SKM-1 (cell line): ENCODE measurements at regions not wholly inside any gene's neighbourhood (a gene's known extent, or its start where the extent isn't known, plus 50 kb on each side); places are given as distances from the start of the nearest gene placed in this dataset.

Source experiments
- DNase-seq: peaks from one replicate; lab custom pipeline; 2025; ENCODE audit not compliant: unreplicated experiment; lab: John Stamatoyannopoulos, UW

- no peak for DNase-seq
These were observed 634.2 kb upstream of the SETBP1 start for GRCh38 chr18:44046376-44046975.

- no peak for DNase-seq
These were observed 633.1 kb upstream of the SETBP1 start for GRCh38 chr18:44047585-44047984.

DNA sequence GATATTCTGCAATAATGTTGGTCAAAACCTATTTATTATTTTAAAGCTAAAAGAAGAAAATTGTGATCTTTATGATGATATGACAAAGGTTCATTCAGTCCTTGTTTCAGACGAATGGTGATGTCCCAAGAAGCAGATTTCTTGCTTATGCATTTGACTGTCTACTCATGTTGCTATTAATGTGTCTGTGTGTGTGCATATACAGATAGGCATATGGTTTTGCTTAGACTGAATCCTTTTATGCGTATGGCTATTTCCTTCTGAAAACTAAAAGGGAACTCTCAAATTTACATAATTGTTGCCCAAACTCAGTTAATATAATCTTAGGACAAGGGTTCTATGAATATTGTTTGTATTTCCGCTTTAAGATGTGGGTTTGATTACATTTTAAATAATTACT lies 632.3 kb upstream of the SETBP1 start:
- DNase-seq: no peak

- DNase-seq: no peak
These were observed 631.8 kb upstream of the SETBP1 start for GRCh38 chr18:44048846-44049245.

DNA sequence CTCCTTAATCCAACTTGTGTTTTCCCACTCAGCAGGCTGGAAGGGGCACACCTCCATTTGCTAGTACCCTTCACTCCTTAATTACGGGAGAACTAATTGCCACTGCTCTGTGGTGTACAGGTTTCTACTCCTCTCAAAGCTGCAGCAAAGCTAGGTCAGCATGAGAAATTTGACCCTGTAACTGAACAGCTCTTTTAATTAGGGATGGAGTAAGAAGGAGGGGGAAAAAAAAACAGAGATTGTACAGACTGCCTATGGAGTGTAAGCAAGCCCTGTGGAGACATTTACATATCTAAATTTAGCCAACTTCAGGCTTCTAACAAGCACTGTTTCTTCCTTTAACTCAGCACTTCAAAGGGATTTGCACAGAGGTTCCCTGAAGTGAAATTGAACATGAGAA lies 629.7 kb upstream of the SETBP1 start:
- DNase-seq: no peak

- DNase-seq: no peak
These were observed 626.2 kb upstream of the SETBP1 start for GRCh38 chr18:44054514-44054913.

GRCh38 chr18:44060197-44060596 lies 620.5 kb upstream of the SETBP1 start:
- no peak for DNase-seq

- DNase-seq: no peak
These were observed 619.2 kb upstream of the SETBP1 start for GRCh38 chr18:44061438-44061837.

GRCh38 chr18:44062345-44062744 lies 618.3 kb upstream of the SETBP1 start:
- no peak for DNase-seq

- DNase-seq: no peak
These were observed 615.5 kb upstream of the SETBP1 start for GRCh38 chr18:44065206-44065605.

GRCh38 chr18:44066541-44066940 lies 614.1 kb upstream of the SETBP1 start:
- DNase-seq: no peak

DNA sequence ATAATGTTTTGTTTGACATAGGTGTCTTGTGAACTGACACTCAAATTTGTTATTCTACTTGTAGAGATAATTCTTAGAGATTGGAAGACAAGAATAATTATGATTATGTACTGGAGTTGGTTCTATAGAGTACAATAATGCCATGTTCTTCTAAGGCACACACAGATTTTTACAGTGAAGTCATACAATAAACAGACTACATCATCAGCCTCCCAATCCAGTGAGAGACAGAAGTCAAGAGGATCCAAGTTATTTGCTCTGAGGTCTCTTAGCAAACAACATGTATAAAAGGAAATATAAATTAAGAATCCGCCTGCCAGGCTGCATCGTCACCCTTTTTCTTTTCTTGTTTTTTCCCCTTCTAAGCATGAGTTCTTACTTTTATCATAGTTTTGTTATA lies 613.5 kb upstream of the SETBP1 start:
- no peak for DNase-seq

- no peak for DNase-seq
These were observed 605.6 kb upstream of the SETBP1 start for GRCh38 chr18:44075038-44075437.

GRCh38 chr18:44079606-44080005 lies 601.1 kb upstream of the SETBP1 start:
- DNase-seq: no peak

GRCh38 chr18:44080054-44080453 lies 600.6 kb upstream of the SETBP1 start:
- no peak for DNase-seq

- DNase-seq: no peak
These were observed 591.0 kb upstream of the SETBP1 start for GRCh38 chr18:44089732-44090131.

DNA sequence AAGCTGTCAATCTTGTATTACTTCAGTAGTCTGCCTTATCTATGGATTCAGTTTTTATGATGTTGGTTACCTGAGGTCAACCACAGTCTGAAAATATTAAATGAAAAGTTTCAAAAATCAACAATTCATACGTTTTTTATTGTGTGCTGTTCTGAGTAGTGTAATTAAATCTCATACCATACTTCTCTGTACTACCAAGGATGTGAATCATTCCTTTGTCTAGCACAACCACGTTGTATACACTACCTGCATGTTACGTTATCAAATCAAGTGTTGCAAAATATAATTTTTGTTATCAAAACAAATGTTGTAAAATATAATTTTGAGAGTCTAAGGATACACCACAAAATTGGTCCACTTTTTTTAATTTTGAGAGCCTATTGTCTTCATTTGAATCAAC lies 590.2 kb upstream of the SETBP1 start:
- DNase-seq: no peak

DNA sequence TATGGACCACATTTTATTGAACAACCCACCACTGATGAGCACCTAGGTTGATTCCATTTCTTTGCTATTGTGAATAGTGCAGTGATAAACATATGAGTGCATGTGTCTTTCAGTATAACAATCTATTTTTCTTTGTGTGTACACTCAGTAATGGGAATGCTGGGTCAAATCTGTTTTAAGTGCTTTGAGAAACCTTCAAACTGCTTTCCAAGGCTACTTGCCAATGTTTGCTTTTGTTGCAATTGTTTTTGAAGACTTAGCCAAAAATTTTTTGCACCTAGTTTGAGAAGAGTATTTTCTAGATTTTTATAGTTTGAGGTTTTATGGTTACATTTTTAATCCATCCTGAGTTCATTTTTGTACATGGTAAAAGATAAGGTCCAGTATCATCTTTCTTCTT lies 587.4 kb upstream of the SETBP1 start:
- no peak for DNase-seq

DNA sequence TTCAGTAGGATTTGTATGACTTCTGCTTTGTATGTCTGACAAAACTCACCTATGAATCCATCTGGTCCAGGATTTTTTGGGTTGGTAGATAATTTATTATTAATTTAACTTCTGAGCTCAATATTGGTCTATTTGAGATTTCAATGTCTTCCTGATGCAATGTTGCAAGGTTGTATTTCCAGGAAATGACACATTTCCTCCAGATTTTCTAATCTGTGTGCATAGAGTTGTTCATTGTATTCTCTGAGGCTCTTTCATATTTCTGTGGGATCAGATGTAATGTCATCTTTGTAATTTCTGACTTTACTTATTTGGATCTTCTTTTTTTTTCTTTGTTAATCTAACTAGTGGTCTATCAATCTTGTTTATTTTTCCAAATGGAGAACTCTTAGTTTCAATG lies 584.7 kb upstream of the SETBP1 start:
- no peak for DNase-seq

DNA sequence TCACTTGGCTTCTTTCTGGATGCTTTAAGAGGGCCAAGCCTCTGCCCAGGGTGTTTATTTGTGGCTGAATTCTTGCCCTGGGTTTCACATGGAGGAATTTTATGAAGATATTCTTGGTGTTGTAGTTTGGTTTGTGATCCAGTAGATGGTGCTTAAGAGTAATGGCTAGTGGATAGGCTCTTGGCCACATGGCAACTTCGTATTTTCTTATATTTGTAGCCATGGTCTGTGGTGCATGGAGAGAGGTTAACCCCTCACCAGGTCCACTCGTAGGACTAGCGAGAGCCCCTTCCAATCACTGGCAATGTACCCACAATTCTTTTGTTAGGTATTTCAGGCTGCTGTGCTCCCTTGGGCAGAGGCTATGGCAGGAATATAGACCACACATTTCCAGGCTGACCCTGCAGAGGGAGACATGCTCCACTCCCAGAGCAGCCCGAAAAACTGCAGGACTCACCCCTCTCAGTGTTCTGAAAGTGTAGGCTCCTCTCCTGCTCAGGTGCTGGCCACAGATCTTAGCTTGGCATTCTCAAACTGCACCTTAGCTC lies 582.1 kb upstream of the SETBP1 start:
- no peak for DNase-seq

DNA sequence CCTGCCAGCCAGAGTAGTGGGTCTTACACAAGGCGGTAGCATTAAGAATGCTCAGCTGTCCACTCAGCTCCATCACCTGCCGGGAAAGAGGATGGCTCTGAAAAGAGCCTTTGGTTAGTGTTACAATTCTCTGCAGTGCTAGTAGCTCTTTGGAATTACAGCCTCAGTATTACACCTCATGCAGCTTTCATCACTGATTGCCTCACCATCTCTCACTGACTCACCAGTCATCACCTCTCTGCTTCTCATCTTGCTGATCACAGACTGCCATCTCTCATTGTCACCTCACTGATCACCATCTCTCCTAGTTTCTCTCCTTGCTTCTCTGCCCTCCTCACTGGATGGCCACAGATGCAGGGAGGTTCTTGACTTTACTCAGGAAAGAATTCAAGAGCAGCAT lies 573.5 kb upstream of the SETBP1 start:
- no peak for DNase-seq

GRCh38 chr18:44111337-44111736 lies 569.4 kb upstream of the SETBP1 start:
- no peak for DNase-seq

DNA sequence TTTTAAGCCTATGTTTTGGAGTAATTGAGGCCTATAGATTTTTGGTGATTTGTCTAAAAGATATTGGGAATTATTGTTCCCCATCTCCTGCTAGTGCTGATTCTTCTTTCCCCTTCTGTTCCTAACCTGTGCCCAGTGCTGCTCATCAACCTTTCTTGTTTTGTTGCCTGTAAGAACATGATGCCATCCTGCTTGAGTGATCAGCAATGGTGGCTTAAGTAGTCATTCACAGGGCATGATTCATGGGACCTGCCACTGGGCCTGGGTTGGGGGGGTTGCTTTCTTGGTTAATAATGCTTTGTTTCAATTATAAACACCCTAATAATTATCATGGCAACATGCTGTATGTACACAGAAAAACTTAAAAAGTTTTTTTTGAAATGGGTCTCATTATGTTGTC lies 562.9 kb upstream of the SETBP1 start:
- no peak for DNase-seq
